ENCODE measurements at regions not wholly inside any gene's neighbourhood (a gene's known extent, or its start where the extent isn't known, plus 50 kb on each side); places are given as distances from the start of the nearest gene placed in this dataset.

DNA sequence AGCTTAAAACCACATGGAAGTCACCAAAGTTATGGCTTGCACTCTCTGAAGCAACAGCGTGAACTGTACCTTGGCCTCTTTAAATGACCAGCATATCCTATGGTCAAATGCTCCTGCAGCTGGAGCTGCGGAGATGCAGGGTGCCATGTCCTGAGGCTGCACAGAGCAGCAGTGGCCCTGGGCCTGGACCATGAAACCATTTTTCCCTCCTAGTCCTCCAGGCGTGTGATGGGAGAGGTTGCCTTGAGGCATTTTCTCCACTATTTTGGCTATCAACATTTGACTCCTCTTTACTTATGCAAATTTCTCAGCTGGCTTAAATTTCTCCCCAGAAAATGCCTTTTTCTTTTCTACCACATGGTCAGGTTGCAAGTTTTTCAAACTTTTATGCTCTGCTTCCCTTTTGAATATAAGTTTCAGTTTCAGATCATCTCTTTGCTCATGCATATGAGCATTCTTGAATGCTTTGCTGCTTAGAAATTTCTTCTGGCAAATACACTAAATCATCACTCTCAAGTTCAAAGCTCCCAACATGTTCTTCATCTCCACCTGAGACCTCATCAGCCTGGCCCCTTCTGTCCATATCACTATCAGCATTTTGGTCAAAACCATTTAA is 82.9 kb upstream of the TMEFF2 start:
- no peaks in the 10 kb centered on the region for H3K9me3 ChIP-seq (ENCODE audit: severe bottlenecking)

DNA sequence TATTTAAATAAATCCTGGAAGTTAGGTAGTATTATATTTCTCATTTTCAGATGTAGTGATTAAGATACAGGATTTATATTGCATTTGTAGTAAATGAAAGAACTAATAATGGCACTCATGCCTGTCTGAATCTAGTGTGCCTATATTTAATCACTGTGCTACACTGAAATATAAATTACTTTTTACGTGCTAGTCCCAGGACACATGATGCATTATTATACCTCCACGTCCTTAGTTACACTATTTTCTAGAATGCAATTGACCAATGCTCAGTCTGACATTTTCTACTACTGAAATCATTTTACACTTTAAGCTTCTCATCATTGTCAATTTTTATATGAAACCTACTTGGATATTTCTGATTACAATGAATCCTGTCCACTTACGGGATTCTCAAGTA is 80.9 kb upstream of the TMEFF2 start:
- H3K27me3 ChIP-seq (ENCODE audit: insufficient read depth, poor library complexity, severe bottlenecking), result no peaks in the 10 kb centered on the region
- DNase-seq (ENCODE audit: low spot score) (no peak), ATAC-seq (ENCODE audit: low read depth) (no peak)
- TF ChIP-seq, protein P1, sequence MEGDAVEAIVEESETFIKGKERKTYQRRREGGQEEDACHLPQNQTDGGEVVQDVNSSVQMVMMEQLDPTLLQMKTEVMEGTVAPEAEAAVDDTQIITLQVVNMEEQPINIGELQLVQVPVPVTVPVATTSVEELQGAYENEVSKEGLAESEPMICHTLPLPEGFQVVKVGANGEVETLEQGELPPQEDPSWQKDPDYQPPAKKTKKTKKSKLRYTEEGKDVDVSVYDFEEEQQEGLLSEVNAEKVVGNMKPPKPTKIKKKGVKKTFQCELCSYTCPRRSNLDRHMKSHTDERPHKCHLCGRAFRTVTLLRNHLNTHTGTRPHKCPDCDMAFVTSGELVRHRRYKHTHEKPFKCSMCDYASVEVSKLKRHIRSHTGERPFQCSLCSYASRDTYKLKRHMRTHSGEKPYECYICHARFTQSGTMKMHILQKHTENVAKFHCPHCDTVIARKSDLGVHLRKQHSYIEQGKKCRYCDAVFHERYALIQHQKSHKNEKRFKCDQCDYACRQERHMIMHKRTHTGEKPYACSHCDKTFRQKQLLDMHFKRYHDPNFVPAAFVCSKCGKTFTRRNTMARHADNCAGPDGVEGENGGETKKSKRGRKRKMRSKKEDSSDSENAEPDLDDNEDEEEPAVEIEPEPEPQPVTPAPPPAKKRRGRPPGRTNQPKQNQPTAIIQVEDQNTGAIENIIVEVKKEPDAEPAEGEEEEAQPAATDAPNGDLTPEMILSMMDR (IDR thresholded peaks at IDR 0.05; ENCODE audit: poor library complexity, severe bottlenecking), result no peak
- H3K4me1 ChIP-seq (ENCODE audit: insufficient read depth, poor library complexity, severe bottlenecking), result no peaks in the 10 kb centered on the region
- H3K36me3 ChIP-seq (ENCODE audit: low read depth), result no peaks in the 10 kb centered on the region
- H3K9me3 ChIP-seq (ENCODE audit: severe bottlenecking), result no peaks in the 10 kb centered on the region
- no peak overlapping the region for H3K27ac ChIP-seq (ENCODE audit: poor library complexity, severe bottlenecking)
- H3K4me3 ChIP-seq (ENCODE audit: severe bottlenecking), result no peak overlapping the region

More for the DNA sequence above, 82.9 kb upstream of the TMEFF2 start:
- no peaks in the 10 kb centered on the region for H3K27me3 ChIP-seq (ENCODE audit: insufficient read depth, poor library complexity, severe bottlenecking)
- TF ChIP-seq, protein P1 (IDR thresholded peaks at IDR 0.05; ENCODE audit: poor library complexity, severe bottlenecking), result no peak
- ATAC-seq (ENCODE audit: low read depth), result no peak
- no peaks in the 10 kb centered on the region for H3K4me1 ChIP-seq (ENCODE audit: insufficient read depth, poor library complexity, severe bottlenecking)
- no peaks in the 10 kb centered on the region for H3K36me3 ChIP-seq (ENCODE audit: low read depth)
- H3K4me3 ChIP-seq (ENCODE audit: severe bottlenecking), result no peak overlapping the region
- no peak overlapping the region for H3K27ac ChIP-seq (ENCODE audit: poor library complexity, severe bottlenecking)
- no peak for DNase-seq (ENCODE audit: low spot score)

DNA sequence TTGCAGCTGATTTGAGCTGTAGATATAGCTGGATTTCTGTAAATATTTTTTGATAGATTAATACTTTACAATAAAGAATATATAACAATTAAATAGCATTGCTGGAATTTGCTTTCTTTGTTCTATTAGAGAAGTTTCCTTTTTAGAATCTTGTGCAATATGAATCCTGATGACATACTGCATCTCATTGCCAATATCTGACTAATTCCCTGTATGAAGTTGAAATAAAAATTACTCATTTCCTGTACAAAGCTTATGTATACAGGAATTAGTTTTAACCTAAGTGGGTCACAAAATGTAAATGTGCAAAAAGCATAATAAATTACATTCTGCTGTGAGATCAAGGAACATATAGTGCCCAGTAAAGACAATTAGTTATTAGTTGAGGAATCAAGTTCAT is 72.8 kb upstream of the TMEFF2 start:
- Histone ChIP-seq H3K4me1 (ENCODE audit: insufficient read depth, poor library complexity, severe bottlenecking) (peaks cover 16% of the 10 kb centered on the region), H3K9me3 (ENCODE audit: severe bottlenecking) (no peaks in the 10 kb centered on the region), H3K4me3 (ENCODE audit: severe bottlenecking) (no peak overlapping the region), H3K27ac (ENCODE audit: poor library complexity, severe bottlenecking) (peak overlapping the region; percentile 81), H3K27me3 (ENCODE audit: insufficient read depth, poor library complexity, severe bottlenecking) (no peaks in the 10 kb centered on the region), H3K36me3 (ENCODE audit: low read depth) (no peaks in the 10 kb centered on the region)
- TF ChIP-seq, protein P1 (IDR thresholded peaks at IDR 0.05; ENCODE audit: poor library complexity, severe bottlenecking), result no peak
- ATAC-seq (ENCODE audit: low read depth) (peak; percentile 92), DNase-seq (ENCODE audit: low spot score) (no peak)

DNA sequence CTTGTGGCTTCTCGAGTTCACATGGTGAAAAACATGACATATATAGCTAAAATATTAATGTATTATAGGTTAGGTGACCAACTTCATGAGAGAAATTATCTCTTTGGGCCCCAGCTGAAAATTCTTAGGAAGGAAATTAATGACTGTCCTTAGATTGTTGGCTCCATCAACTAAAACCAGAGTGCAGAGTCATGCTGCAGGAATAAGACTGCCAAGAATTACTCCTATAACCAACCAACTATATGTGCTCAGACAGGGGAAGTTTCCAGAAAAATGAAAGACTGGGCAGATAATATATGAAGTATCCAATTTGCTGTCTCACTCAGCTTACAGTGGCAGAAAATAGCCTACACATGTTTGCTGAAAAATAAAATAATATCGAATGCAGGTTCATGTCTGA is 71.0 kb upstream of the TMEFF2 start:
- H3K9me3 ChIP-seq (ENCODE audit: severe bottlenecking), result no peaks in the 10 kb centered on the region
- TF ChIP-seq, protein P1 (IDR thresholded peaks at IDR 0.05; ENCODE audit: poor library complexity, severe bottlenecking), result no peak
- no peak for DNase-seq (ENCODE audit: low spot score)
- no peak overlapping the region for H3K4me3 ChIP-seq (ENCODE audit: severe bottlenecking)
- H3K27me3 ChIP-seq (ENCODE audit: insufficient read depth, poor library complexity, severe bottlenecking), result no peaks in the 10 kb centered on the region
- no peak for ATAC-seq (ENCODE audit: low read depth)
- H3K27ac ChIP-seq (ENCODE audit: poor library complexity, severe bottlenecking), result no peak overlapping the region
- H3K4me1 ChIP-seq (ENCODE audit: insufficient read depth, poor library complexity, severe bottlenecking), result peaks cover 16% of the 10 kb centered on the region
- no peaks in the 10 kb centered on the region for H3K36me3 ChIP-seq (ENCODE audit: low read depth)

DNA sequence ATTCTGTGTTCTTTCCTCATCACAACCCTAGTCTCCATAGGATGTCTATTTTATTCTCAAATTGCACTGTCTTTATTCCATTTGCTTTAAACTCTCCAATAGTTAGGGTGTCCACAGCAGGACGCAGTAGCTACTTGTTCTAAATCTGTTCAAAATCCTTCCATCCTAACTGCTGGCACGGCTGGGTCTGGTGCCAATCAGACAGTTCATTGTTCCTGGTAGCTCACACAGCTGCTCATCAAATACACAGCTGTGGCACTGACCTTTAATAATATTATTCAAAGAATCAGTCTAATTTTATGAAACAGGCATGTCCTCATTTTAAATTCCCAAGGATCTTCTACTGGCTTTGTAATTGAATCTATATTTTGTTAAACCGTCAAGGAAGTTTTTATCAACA is 59.7 kb upstream of the TMEFF2 start:
- no peaks in the 10 kb centered on the region for H3K36me3 ChIP-seq (ENCODE audit: low read depth)
- no peaks in the 10 kb centered on the region for H3K27me3 ChIP-seq (ENCODE audit: insufficient read depth, poor library complexity, severe bottlenecking)
- H3K9me3 ChIP-seq (ENCODE audit: severe bottlenecking), result no peaks in the 10 kb centered on the region
- H3K4me3 ChIP-seq (ENCODE audit: severe bottlenecking), result no peak overlapping the region
- H3K4me1 ChIP-seq (ENCODE audit: insufficient read depth, poor library complexity, severe bottlenecking), result no peaks in the 10 kb centered on the region
- ATAC-seq (ENCODE audit: low read depth) (no peak), DNase-seq (ENCODE audit: low spot score) (no peak)
- TF ChIP-seq, protein P1 (IDR thresholded peaks at IDR 0.05; ENCODE audit: poor library complexity, severe bottlenecking), result no peak
- no peak overlapping the region for H3K27ac ChIP-seq (ENCODE audit: poor library complexity, severe bottlenecking)
